Mesothelial cell of epicardium (in vitro differentiated cells): ENCODE measurements at regions not wholly inside any gene's neighbourhood (a gene's known extent, or its start where the extent isn't known, plus 50 kb on each side); places are given as distances from the start of the nearest gene placed in this dataset.

Experiments used
- DNase-seq, 2 experiments: peaks; one replicate each; pipeline ENCODE4 v3.0.0; 2021; ENCODE audit warnings: low spot score in 2 of 2; ENCODE audit not compliant: unreplicated experiment in 2 of 2
- H3K27ac Mint-ChIP-seq: 2 replicates; pipeline ENCODE4 v1.8.0; 2021; ENCODE audit warnings: mixed read lengths
- H3K27me3 Mint-ChIP-seq: 2 replicates; pipeline ENCODE4 v1.8.0; 2021; ENCODE audit warnings: low read depth, mixed read lengths
- H3K36me3 Mint-ChIP-seq: 2 replicates; pipeline ENCODE4 v1.8.0; 2021; ENCODE audit warnings: mixed read lengths
- H3K4me1 Mint-ChIP-seq: 2 replicates; pipeline ENCODE4 v1.8.0; 2021; ENCODE audit warnings: mixed read lengths
- H3K4me3 Mint-ChIP-seq: 2 replicates; pipeline ENCODE4 v1.8.0; 2021; ENCODE audit warnings: mild to moderate bottlenecking, moderate library complexity, mixed read lengths
- H3K9me3 Mint-ChIP-seq: 2 replicates; pipeline ENCODE4 v1.8.0; 2021; ENCODE audit warnings: mixed read lengths
- CTCF ChIP-seq: fragments of 200-600 bp; sonication (generic); IDR thresholded peaks from one replicate; pipeline ENCODE4 v1.5.0; 2021; ENCODE audit warnings: antibody characterized with exemption; ENCODE audit not compliant: unreplicated experiment

- no peak overlapping the region for H3K4me3 Mint-ChIP-seq
- H3K27ac Mint-ChIP-seq, result no peak overlapping the region
- no peak for TF ChIP-seq CTCF
- peaks cover 19% of the 10 kb centered on the region for H3K9me3 Mint-ChIP-seq
- H3K36me3 Mint-ChIP-seq, result no peaks in the 10 kb centered on the region
- no peaks in the 10 kb centered on the region for H3K4me1 Mint-ChIP-seq
- no peaks in the 10 kb centered on the region for H3K27me3 Mint-ChIP-seq
- no peak for DNase-seq
These were observed 742.0 kb upstream of the POU3F2 start for GRCh38 chr6:98092331-98092730.

DNA sequence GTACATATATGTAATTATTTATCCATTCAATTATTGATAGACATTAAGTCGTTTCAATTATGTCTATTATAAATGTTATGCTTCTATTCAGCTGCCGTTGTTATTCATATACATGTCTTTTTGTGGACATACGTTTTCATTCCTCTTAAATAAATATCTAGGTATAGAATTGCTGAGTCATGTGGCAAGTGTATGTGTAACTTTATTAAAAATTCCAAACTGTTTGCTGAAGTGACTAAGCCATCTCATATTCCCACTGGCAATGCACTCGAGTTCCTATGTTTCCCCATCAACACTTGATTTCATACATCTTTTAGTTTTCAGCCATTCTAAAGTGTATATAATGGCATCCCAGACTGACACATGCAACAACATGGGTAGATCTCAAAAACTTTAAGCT lies 739.7 kb upstream of the POU3F2 start:
- H3K9me3 Mint-ChIP-seq, result peaks cover 9% of the 10 kb centered on the region

GRCh38 chr6:98107801-98108200 lies 726.6 kb upstream of the POU3F2 start:
- peaks cover 28% of the 10 kb centered on the region for H3K9me3 Mint-ChIP-seq

More for the DNA sequence above, 739.7 kb upstream of the POU3F2 start:
- TF ChIP-seq CTCF, result no peak
- no peak overlapping the region for H3K27ac Mint-ChIP-seq
- H3K4me1 Mint-ChIP-seq, result no peaks in the 10 kb centered on the region
- DNase-seq, result no peak
- no peaks in the 10 kb centered on the region for H3K27me3 Mint-ChIP-seq
- no peak overlapping the region for H3K4me3 Mint-ChIP-seq
- no peaks in the 10 kb centered on the region for H3K36me3 Mint-ChIP-seq

DNA sequence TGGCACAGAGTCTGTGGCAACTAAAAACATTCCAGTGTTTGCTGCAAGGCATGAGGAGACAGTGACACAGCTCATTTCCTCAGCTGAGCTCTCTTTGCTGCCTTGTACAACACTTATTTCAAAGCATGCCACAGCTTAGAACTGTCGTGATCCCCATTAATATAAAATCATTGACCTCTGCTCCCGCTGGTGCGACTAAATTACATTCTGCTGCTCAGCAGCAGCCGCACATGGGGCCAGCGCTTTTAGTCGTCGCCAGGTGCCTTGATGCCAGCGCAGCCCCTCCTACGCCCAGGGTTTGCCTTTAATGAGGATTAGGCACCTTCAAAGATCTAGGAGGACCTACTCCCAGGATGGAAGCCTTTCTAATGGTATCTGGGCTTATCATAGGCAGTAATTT lies 717.9 kb upstream of the POU3F2 start:
- no peaks in the 10 kb centered on the region for H3K9me3 Mint-ChIP-seq
- H3K27me3 Mint-ChIP-seq, result no peaks in the 10 kb centered on the region
- no peak overlapping the region for H3K4me3 Mint-ChIP-seq
- no peak for DNase-seq
- H3K4me1 Mint-ChIP-seq, result no peaks in the 10 kb centered on the region
- no peak for TF ChIP-seq CTCF
- no peaks in the 10 kb centered on the region for H3K36me3 Mint-ChIP-seq
- no peak overlapping the region for H3K27ac Mint-ChIP-seq

More at GRCh38 chr6:98107801-98108200, 726.6 kb upstream of the POU3F2 start:
- H3K27me3 Mint-ChIP-seq, result no peaks in the 10 kb centered on the region
- H3K36me3 Mint-ChIP-seq, result no peaks in the 10 kb centered on the region
- TF ChIP-seq CTCF, result no peak
- H3K4me3 Mint-ChIP-seq, result no peak overlapping the region
- DNase-seq, result no peak
- no peaks in the 10 kb centered on the region for H3K4me1 Mint-ChIP-seq
- no peak overlapping the region for H3K27ac Mint-ChIP-seq

- no peak for DNase-seq
- Mint-ChIP-seq H3K4me1 (no peaks in the 10 kb centered on the region), H3K4me3 (no peak overlapping the region), H3K36me3 (no peaks in the 10 kb centered on the region), H3K27ac (no peak overlapping the region), H3K27me3 (no peaks in the 10 kb centered on the region), H3K9me3 (no peaks in the 10 kb centered on the region)
- TF ChIP-seq CTCF, result no peak
These were observed 717.3 kb upstream of the POU3F2 start for GRCh38 chr6:98117068-98117467.

DNA sequence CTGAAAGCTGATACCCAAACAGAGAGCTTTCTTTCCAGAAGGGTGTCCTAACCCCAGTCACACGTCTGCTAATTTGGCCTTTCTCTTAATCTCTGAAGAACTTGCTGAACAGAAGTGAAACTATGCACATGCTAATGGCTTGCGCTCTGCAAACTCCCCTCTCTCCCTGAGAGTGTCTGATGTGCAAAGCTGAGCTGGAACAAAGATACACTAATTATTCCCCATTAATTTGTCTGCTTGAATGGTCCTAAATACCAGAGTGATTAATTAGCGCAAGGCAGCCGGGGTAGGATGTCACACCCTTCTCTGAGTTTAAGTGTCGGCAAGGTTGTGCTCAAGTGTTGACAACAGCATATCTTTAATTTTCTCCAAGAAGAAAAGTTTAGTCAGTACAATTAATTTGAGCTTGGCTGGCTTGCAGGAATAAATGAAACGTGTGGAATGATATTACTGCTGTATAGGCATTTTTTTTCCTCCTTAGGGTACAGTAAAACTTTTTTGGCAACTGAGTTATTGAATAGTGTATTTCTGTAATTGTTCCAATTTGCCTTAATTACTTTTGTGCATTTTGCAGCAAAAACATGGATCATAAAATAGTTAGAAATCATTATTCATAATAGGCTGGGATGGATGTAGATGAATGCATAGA lies 715.9 kb upstream of the POU3F2 start:
- no peaks in the 10 kb centered on the region for H3K4me1 Mint-ChIP-seq
- DNase-seq, result no peak

More for the DNA sequence above, 715.9 kb upstream of the POU3F2 start:
- TF ChIP-seq CTCF, result no peak
- H3K9me3 Mint-ChIP-seq, result no peaks in the 10 kb centered on the region
- no peak overlapping the region for H3K4me3 Mint-ChIP-seq
- H3K36me3 Mint-ChIP-seq, result no peaks in the 10 kb centered on the region
- H3K27ac Mint-ChIP-seq, result no peak overlapping the region
- H3K27me3 Mint-ChIP-seq, result no peaks in the 10 kb centered on the region
